Erythroblast (primary cell): ENCODE measurements at regions not wholly inside any gene's neighbourhood (a gene's known extent, or its start where the extent isn't known, plus 50 kb on each side); places are given as distances from the start of the nearest gene placed in this dataset.

Experiments used
- GATA1 ChIP-seq: IDR thresholded peaks from 2 replicates; pipeline ENCODE4 v1.6.1; 2011; ENCODE audit warnings: low read depth, mild to moderate bottlenecking, control low read depth, low read length, moderate library complexity
- POLR2A ChIP-seq: IDR thresholded peaks from 2 replicates; pipeline ENCODE4 v1.6.1; 2011; ENCODE audit warnings: mild to moderate bottlenecking, low read length

GRCh38 chr3:40669176-40669575 lies 144.4 kb downstream of the ZNF621 start:
- TF ChIP-seq POLR2A, result no peak
- TF ChIP-seq GATA1, result no peak
